Progenitor cell of endocrine pancreas (in vitro differentiated cells): ENCODE measurements at regions not wholly inside any gene's neighbourhood (a gene's known extent, or its start where the extent isn't known, plus 50 kb on each side); places are given as distances from the start of the nearest gene placed in this dataset.
A peak's percentile ranks its signal among the peaks of the same experiment; 100 is the strongest.

Experiments used
- DNase-seq: peaks from one replicate; pipeline ENCODE4 v3.0.0; 2021; ENCODE audit warnings: low spot score; ENCODE audit not compliant: unreplicated experiment
- H3K27ac Mint-ChIP-seq: 2 replicates; pipeline ENCODE4 v1.8.0; 2021; ENCODE audit warnings: mild to moderate bottlenecking, moderate library complexity, mixed read lengths
- H3K27me3 Mint-ChIP-seq: 2 replicates; pipeline ENCODE4 v1.8.0; 2021; ENCODE audit warnings: mixed read lengths
- H3K36me3 Mint-ChIP-seq: 2 replicates; pipeline ENCODE4 v1.8.0; 2022; ENCODE audit warnings: mixed read lengths; ENCODE audit not compliant: insufficient read depth
- H3K4me1 Mint-ChIP-seq: 2 replicates; pipeline ENCODE4 v1.8.0; 2021; ENCODE audit warnings: low read depth, mixed read lengths
- H3K4me3 Mint-ChIP-seq: 2 replicates; pipeline ENCODE4 v1.8.0; 2021; ENCODE audit warnings: low read depth, mild to moderate bottlenecking, moderate library complexity, mixed read lengths
- H3K9me3 Mint-ChIP-seq: 2 replicates; pipeline ENCODE4 v1.8.0; 2021; ENCODE audit warnings: low read depth, mixed read lengths
- TF ChIP-seq, protein P1 (sequence below): fragments of 200-600 bp; sonication (generic); IDR thresholded peaks from one replicate; pipeline ENCODE4 v1.5.0; 2021; ENCODE audit warnings: antibody characterized with exemption, mild to moderate bottlenecking; ENCODE audit not compliant: unreplicated experiment

- no peaks in the 10 kb centered on the region for H3K27me3 Mint-ChIP-seq
Observed at GRCh38 chr2:181178130-181178529, 197.7 kb downstream of the UBE2E3 start.

GRCh38 chr2:181178823-181179412 is 198.5 kb downstream of the UBE2E3 start:
- H3K27me3 Mint-ChIP-seq = no peaks in the 10 kb centered on the region
- H3K27ac Mint-ChIP-seq = no peak overlapping the region
- no peaks in the 10 kb centered on the region for H3K4me1 Mint-ChIP-seq
- no peak for DNase-seq
- TF ChIP-seq, protein P1, sequence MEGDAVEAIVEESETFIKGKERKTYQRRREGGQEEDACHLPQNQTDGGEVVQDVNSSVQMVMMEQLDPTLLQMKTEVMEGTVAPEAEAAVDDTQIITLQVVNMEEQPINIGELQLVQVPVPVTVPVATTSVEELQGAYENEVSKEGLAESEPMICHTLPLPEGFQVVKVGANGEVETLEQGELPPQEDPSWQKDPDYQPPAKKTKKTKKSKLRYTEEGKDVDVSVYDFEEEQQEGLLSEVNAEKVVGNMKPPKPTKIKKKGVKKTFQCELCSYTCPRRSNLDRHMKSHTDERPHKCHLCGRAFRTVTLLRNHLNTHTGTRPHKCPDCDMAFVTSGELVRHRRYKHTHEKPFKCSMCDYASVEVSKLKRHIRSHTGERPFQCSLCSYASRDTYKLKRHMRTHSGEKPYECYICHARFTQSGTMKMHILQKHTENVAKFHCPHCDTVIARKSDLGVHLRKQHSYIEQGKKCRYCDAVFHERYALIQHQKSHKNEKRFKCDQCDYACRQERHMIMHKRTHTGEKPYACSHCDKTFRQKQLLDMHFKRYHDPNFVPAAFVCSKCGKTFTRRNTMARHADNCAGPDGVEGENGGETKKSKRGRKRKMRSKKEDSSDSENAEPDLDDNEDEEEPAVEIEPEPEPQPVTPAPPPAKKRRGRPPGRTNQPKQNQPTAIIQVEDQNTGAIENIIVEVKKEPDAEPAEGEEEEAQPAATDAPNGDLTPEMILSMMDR = peak; percentile 61
- H3K4me3 Mint-ChIP-seq = no peak overlapping the region
- no peaks in the 10 kb centered on the region for H3K36me3 Mint-ChIP-seq
- no peaks in the 10 kb centered on the region for H3K9me3 Mint-ChIP-seq

More at GRCh38 chr2:181178130-181178529, 197.7 kb downstream of the UBE2E3 start:
- Mint-ChIP-seq H3K4me3 (no peak overlapping the region), H3K9me3 (no peaks in the 10 kb centered on the region), H3K27ac (no peak overlapping the region), H3K4me1 (no peaks in the 10 kb centered on the region), H3K36me3 (no peaks in the 10 kb centered on the region)
- no peak for DNase-seq
- TF ChIP-seq, protein P1 = no peak

DNA sequence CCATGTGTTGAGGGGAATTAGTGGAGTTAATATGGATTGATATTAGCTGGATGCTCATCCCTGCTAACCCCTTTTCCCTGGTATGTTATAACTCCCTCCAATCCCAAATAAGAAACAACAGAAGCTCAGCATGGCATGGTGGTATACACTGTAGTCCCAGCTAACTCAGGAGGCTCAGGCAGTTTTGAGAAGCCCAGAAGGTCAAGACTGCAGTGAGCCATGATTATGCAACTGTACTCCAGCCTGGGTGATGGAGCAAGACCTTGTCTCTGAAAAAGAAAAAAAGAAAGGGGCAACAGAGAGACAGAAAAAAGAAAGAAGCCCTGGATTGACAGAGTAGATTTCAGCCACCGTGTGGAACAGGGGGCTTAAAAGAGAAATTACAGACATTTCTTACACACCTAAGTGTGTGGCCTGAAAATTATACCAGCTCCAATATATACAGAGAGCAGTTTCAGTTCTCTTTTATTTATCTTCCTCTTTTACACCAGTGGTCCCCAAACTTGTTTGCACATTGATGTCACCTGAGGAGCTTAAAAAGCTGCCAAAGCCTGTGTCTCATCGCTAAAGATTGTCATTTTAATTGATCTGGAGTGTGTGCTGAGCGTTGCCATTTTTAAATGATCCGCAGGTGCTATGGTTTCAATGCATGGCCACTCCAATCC is 203.6 kb downstream of the UBE2E3 start:
- Mint-ChIP-seq H3K4me3 (no peak overlapping the region), H3K27me3 (no peaks in the 10 kb centered on the region), H3K27ac (no peak overlapping the region), H3K4me1 (no peaks in the 10 kb centered on the region), H3K9me3 (no peaks in the 10 kb centered on the region), H3K36me3 (no peaks in the 10 kb centered on the region)
- TF ChIP-seq, protein P1 = no peak
- no peak for DNase-seq

GRCh38 chr2:181185421-181185820 is 205.0 kb downstream of the UBE2E3 start:
- H3K4me1 Mint-ChIP-seq = no peaks in the 10 kb centered on the region
- TF ChIP-seq, protein P1 = no peak
- DNase-seq = no peak
- H3K27ac Mint-ChIP-seq = no peak overlapping the region
- no peak overlapping the region for H3K4me3 Mint-ChIP-seq
- H3K27me3 Mint-ChIP-seq = no peaks in the 10 kb centered on the region
- no peaks in the 10 kb centered on the region for H3K9me3 Mint-ChIP-seq
- H3K36me3 Mint-ChIP-seq = no peaks in the 10 kb centered on the region

DNA sequence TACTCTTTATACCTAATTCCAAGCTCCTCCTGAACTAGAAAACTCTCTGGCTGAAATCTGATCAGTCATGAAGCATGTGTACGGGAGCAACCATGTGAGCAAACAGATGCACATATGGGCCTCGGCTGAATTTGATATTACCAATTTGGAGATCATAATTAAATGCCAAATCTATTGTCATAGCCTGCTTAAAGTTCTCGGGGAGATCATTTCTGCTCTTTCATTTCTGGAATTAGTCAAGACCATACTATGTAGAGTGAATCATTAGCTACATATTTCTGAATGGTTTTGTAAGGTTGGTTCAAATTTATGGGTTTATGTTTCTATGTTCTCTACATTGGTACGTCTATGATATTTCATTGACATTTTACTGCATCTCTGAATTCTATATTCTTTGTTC is 205.5 kb downstream of the UBE2E3 start:
- H3K4me3 Mint-ChIP-seq = no peak overlapping the region
- H3K27ac Mint-ChIP-seq = no peak overlapping the region
- H3K4me1 Mint-ChIP-seq = no peaks in the 10 kb centered on the region
- DNase-seq = no peak
- TF ChIP-seq, protein P1 = no peak
- H3K36me3 Mint-ChIP-seq = no peaks in the 10 kb centered on the region
- no peaks in the 10 kb centered on the region for H3K9me3 Mint-ChIP-seq
- H3K27me3 Mint-ChIP-seq = no peaks in the 10 kb centered on the region
